ENCODE measurements at regions not wholly inside any gene's neighbourhood (a gene's known extent, or its start where the extent isn't known, plus 50 kb on each side); places are given as distances from the start of the nearest gene placed in this dataset.

GRCh38 chr2:198490748-198491147, 686.4 kb downstream of the PLCL1 start:
- H3K27ac ChIP-seq = no peak overlapping the region
- H3K4me1 ChIP-seq = no peaks in the 10 kb centered on the region
- no peaks in the 10 kb centered on the region for H3K9me3 ChIP-seq
- intact Hi-C loops (cut with DNase I) = no loop called here
- H3K36me3 ChIP-seq = no peaks in the 10 kb centered on the region
- DNase-seq (ENCODE audit: extremely low spot score in 2 of 2) = no peak
- H3K4me3 ChIP-seq = no peak overlapping the region
- TF ChIP-seq POLR2AphosphoS5 (IDR thresholded peaks at IDR 0.05; ENCODE audit: insufficient read depth in 1 of 2, low read depth in 1 of 2) (no peak), POLR2A (IDR thresholded peaks at IDR 0.05) (no peak), CTCF (IDR thresholded peaks at IDR 0.05) (no peak)
- no peaks in the 10 kb centered on the region for H3K27me3 ChIP-seq

- Histone ChIP-seq H3K27me3 (no peaks in the 10 kb centered on the region), H3K4me1 (no peaks in the 10 kb centered on the region), H3K27ac (no peak overlapping the region), H3K9me3 (no peaks in the 10 kb centered on the region), H3K36me3 (no peaks in the 10 kb centered on the region), H3K4me3 (no peak overlapping the region)
- intact Hi-C loops (cut with DNase I) = no loop called here
- DNase-seq (ENCODE audit: extremely low spot score in 2 of 2) = no peak
- TF ChIP-seq POLR2A (IDR thresholded peaks at IDR 0.05) = no peak
- no peak for TF ChIP-seq POLR2AphosphoS5 (IDR thresholded peaks at IDR 0.05; ENCODE audit: insufficient read depth in 1 of 2, low read depth in 1 of 2)
- TF ChIP-seq CTCF (IDR thresholded peaks at IDR 0.05) = no peak
Measured at GRCh38 chr2:198488964-198489363, 684.6 kb downstream of the PLCL1 start.

DNA sequence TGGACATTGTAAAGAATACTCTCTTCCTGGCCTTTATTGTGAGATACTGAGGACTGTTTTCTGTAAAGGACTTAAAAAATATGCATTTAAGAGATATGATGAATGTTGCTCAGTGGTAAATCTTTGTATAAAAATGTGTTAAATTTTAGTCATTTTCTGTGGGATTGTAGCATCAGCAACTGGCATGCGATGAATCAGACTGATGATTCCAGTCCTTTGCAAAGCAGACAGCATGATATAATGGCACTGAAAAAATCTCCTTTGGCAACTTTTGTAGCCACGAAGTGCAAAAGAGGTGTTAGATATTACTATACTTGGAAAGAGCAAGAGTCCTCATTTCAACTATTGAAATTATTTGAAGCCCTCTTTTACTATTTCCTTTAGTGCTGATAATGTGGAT, 678.7 kb downstream of the PLCL1 start:
- Histone ChIP-seq H3K9me3 (no peaks in the 10 kb centered on the region), H3K36me3 (no peaks in the 10 kb centered on the region), H3K27me3 (no peaks in the 10 kb centered on the region), H3K4me1 (no peaks in the 10 kb centered on the region), H3K4me3 (no peak overlapping the region), H3K27ac (no peak overlapping the region)
- intact Hi-C loops (cut with DNase I) = no loop called here
- DNase-seq (ENCODE audit: extremely low spot score in 2 of 2) = no peak
- TF ChIP-seq CTCF (IDR thresholded peaks at IDR 0.05) (no peak), POLR2AphosphoS5 (IDR thresholded peaks at IDR 0.05; ENCODE audit: insufficient read depth in 1 of 2, low read depth in 1 of 2) (no peak), POLR2A (IDR thresholded peaks at IDR 0.05) (no peak)

DNA sequence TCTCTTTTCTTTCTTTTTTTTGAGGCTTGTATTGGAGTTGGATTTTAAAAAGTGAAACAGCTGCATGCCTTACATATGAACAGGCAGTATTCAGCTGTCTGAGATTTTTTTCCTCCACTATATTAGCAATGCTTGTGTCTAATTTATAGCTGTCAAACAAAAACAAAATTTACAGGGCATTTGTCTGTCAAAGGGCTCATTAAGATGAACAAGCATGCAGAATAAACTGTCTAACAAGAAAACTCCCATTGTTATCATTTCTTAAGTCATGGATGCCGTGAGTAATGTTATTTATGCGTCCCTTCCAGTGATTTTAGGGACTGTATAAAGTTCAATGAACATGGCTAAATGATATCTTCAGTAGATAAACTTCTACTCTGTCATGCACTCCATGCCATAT, 674.7 kb downstream of the PLCL1 start:
- DNase-seq (ENCODE audit: extremely low spot score in 2 of 2) = no peak
- no peaks in the 10 kb centered on the region for H3K4me1 ChIP-seq
- H3K4me3 ChIP-seq = no peak overlapping the region
- no peak overlapping the region for H3K27ac ChIP-seq
- H3K9me3 ChIP-seq = no peaks in the 10 kb centered on the region
- TF ChIP-seq POLR2A (IDR thresholded peaks at IDR 0.05) (no peak), POLR2AphosphoS5 (IDR thresholded peaks at IDR 0.05; ENCODE audit: insufficient read depth in 1 of 2, low read depth in 1 of 2) (no peak), CTCF (IDR thresholded peaks at IDR 0.05) (no peak)
- no peaks in the 10 kb centered on the region for H3K27me3 ChIP-seq
- no peaks in the 10 kb centered on the region for H3K36me3 ChIP-seq
- intact Hi-C loops (cut with DNase I) = no loop called here

- intact Hi-C loops (cut with DNase I) = no loop called here
- Histone ChIP-seq H3K27me3 (no peaks in the 10 kb centered on the region), H3K36me3 (no peaks in the 10 kb centered on the region), H3K9me3 (no peaks in the 10 kb centered on the region), H3K4me1 (no peaks in the 10 kb centered on the region), H3K27ac (no peak overlapping the region), H3K4me3 (no peak overlapping the region)
- TF ChIP-seq POLR2AphosphoS5 (IDR thresholded peaks at IDR 0.05; ENCODE audit: insufficient read depth in 1 of 2, low read depth in 1 of 2) (no peak), CTCF (IDR thresholded peaks at IDR 0.05) (no peak), POLR2A (IDR thresholded peaks at IDR 0.05) (no peak)
- no peak for DNase-seq (ENCODE audit: extremely low spot score in 2 of 2)
Measured at GRCh38 chr2:198478361-198478760, 674.0 kb downstream of the PLCL1 start.
